Caki2 (cell line): ENCODE measurements at regions not wholly inside any gene's neighbourhood (a gene's known extent, or its start where the extent isn't known, plus 50 kb on each side); places are given as distances from the start of the nearest gene placed in this dataset.

Experiments
- DNase-seq: peaks from one replicate; pipeline ENCODE4 v3.0.0-alpha.2; 2015; ENCODE audit warnings: low read depth
- in situ Hi-C: cut with HindIII; loops from 2 replicates; pipeline ENCODE4 v1.10.0; 2016; ENCODE audit warnings: low sequenced_read_pairs, low pct_unique_long_range_greater_than_20kb, mixed read lengths

GRCh38 chr2:226511311-226511710 is 288.3 kb downstream of the IRS1 start:
- in situ Hi-C loops = no loop called here
- DNase-seq = no peak

DNA sequence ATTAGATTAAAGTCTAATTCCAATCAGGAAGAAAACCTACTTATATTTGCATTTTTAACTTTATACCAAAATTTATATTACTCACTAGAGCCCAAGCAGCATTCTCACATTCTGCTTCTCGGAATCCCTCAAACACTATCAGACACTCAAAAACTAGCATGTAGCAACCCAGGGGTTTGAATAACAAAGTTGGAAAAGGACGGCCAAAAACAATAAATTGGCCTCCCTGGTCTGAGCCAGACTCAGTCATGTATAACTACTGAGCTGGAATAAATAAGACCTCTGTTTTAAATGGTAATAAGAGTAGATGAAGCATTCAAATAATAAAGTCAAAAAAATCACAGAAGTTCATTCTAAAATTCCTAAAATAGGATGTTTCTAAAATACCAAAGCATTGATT is 290.9 kb downstream of the IRS1 start:
- in situ Hi-C loops = no loop called here

DNA sequence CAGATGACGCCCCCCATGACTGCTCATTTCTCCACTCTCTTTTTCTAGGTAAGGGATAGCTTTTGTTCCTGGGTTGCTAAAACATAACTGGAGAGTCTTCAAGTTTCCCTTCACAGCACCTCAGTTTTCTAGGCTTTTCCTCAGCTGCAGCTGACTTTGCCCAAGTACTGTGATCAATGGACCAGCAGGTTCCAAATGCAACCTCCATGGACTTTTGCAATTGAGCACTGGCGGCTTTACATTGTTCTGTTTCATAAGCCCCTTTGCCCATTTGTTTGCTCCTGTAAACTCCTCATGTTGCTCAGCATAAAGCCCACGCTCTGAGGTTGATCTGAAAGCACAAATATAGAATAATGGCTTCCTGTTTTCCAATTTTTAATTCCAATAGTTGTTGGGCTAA is 291.6 kb downstream of the IRS1 start:
- DNase-seq = no peak
- in situ Hi-C loops = no loop called here

More for the DNA sequence above, 290.9 kb downstream of the IRS1 start:
- no peak for DNase-seq

- DNase-seq = no peak
- in situ Hi-C loops = no loop called here
Observed at GRCh38 chr2:226497146-226497909, 302.3 kb downstream of the IRS1 start.

GRCh38 chr2:226496273-226496550 is 303.4 kb downstream of the IRS1 start:
- no peak for DNase-seq
- in situ Hi-C loops = no loop called here

- no peak for DNase-seq
- in situ Hi-C loops = no loop called here
Observed at GRCh38 chr2:226495466-226496272, 304.0 kb downstream of the IRS1 start.

DNA sequence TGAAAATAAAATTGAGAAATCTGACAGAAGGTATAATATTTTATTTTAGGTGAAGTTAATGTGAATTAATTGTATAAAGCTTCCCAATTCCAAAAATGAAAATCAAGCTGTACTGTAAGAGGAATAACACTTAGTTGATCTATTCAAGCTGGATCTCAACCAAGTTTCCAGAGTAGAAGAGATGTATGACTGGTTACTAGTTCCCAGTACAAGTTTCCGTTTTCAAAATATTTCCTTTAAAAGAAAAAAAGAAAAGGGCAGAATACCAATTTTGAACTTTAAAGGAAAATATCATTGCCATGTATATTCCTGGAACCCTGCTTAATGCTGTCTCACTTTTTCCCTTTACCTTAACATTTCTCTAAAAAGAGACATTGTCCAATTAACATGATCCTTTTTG is 308.5 kb downstream of the IRS1 start:
- in situ Hi-C loops = no loop called here
- no peak for DNase-seq

- no peak for DNase-seq
- in situ Hi-C loops = no loop called here
Observed at GRCh38 chr2:226489775-226490541, 309.7 kb downstream of the IRS1 start.

GRCh38 chr2:226488034-226488433 is 311.6 kb downstream of the IRS1 start:
- no peak for DNase-seq
- in situ Hi-C loops = no loop called here

- DNase-seq = no peak
- in situ Hi-C loops = no loop called here
Observed at GRCh38 chr2:226487573-226487972, 312.0 kb downstream of the IRS1 start.

- peak; percentile 30 for DNase-seq
- in situ Hi-C loops = no loop called here
Observed at GRCh38 chr2:226483745-226484619, 315.6 kb downstream of the IRS1 start.

DNA sequence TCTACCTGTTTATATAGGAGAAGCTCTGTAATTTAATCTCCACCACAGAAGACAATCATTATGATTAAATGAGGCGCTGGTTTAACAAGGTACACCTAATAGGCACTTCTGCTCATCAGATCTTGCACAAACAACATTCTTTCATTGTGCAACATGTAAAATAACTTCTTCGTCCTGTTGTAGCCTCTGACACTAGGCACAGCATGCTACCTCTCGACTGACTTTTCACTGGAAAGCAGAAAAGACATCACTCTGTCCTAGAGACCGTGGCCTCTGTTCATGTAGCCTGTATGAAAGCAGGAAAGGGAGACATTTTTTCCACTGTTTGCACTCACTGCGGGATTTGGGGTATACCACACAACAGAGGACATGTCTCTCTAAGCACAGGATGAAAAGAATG is 316.5 kb downstream of the IRS1 start:
- DNase-seq = no peak
- in situ Hi-C loops = no loop called here

DNA sequence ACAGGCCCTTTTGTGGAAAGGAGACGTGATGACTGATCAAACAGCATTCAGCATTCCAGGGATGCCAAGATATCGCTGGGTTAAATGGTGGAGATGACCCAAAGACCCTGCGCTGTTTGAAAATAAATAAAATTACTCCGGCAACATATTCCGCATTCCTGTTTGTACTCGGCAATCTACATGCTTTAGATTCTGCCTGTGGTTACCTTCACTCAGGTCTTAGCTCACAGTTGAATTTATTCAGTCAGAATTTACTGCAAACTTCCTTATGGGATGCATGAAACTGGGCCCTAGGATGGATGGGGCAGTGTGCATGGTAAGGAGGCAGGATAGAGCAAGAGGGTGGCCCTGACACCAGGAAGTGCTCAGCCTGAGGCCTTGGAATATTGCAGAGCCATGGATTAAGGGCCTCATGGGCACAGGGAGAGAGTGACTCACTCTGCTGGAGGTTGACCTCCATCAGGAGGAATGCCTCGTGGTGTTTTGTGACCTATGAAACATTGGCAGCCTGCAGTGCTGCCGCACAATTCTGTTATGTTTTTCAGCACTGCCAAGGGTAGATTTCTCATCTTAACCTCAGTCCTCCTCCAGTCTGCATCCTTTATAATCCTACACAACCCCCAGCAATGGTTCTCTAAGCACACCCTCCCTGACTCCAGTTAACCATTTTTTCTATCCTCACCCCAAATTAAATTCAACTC is 321.4 kb downstream of the IRS1 start:
- in situ Hi-C loops = no loop called here
- peak; percentile 92 for DNase-seq

DNA sequence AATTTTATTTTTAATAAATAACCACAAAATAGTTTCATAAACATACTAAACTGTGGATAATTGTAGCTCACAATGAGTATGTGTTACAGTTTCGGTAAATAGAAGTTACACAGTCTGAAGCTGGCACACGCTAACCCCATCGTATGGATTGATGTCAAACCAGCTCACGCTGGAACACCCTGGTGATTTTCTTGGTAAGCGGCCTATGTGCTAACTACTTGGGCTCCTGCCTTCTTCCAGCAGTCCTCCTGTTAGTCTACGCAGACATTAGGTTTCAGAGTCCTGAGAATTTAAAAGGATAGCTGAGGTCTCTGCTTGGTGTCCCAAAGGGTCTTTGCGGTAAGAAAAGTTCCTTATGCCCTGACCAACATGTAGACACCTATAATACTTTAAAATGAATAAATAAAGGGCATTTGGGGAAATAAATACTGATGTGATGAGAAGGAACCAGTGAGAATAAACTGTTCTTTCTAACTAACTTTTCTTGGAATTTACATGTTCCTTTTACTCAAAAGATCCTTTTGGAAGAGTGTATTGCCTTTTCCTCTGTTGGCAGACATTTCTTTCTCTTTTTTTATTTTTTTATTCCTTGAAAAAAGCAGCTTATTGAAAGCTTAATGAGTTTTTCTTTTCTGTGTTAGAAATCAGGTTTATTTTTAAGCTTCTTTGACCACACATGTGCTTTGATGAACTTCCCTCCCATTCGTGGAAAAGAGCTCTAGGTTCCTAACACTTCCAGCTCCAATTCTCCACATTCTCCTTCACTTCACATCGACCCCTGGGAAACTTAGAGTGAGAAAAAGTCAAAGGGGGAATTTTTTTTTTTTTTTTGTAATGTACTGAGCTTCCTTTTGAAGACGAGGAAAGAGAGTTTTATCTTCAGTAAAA is 322.2 kb downstream of the IRS1 start:
- in situ Hi-C loops = no loop called here
- no peak for DNase-seq

DNA sequence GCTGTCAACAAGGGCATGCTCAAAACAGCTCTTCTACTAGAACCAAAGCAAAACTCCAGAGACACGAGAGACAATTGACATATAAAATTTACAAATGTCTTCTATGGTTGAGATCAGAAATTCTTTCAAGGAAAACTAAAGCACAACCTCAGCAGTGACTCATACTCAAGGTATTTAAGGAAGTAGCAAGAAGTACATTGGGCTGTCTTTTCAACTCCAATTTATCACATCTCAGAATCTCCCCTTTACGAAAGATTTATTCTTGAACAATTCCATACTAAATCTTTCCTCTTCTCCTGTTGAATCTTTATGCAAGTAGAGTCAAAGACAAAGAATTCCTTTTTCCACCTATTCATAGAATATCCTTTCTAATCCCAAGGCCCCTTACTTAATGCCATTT is 324.0 kb downstream of the IRS1 start:
- in situ Hi-C loops = no loop called here
- DNase-seq = peak; percentile 61

- in situ Hi-C loops = no loop called here
- DNase-seq = peak; percentile 45
Observed at GRCh38 chr2:226474131-226474530, 325.5 kb downstream of the IRS1 start.

- DNase-seq = no peak
- in situ Hi-C loops = no loop called here
Observed at GRCh38 chr2:226471987-226472470, 327.6 kb downstream of the IRS1 start.
